ENCODE measurements at regions not wholly inside any gene's neighbourhood (a gene's known extent, or its start where the extent isn't known, plus 50 kb on each side); places are given as distances from the start of the nearest gene placed in this dataset.
"Not testable (repeated sequence)": the region's sequence is repeated elsewhere in the genome, so short reads cannot be mapped to it uniquely, and the experiment has no call there.

DNA sequence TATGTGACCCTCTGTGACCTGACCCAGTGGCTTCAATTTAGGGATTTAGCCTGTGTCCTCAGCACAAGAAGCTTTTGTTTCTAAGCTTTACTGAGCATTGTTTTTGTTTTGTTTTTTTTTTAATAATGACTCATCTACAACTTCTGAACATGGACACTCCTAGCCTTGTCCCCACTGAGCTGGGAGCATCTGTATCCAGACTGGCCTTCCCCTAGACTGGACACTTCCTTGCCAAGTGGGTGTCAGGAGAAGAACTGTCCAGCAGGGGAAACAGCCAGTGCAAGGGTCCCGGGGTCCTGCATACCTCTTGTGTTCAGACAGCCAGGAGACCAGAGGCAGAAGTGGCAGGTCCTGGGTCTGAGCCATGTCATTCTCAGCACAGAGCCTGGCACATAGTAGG lies 108.6 kb downstream of the TMEM130 start:
- DNase-seq (ENCODE audit: extremely low read depth, insufficient read length) = no peak
- H3K36me3 ChIP-seq (ENCODE audit: control insufficient read depth, insufficient read depth, low read length) = no peaks in the 10 kb centered on the region
- TF ChIP-seq CTCF (IDR thresholded peaks at IDR 0.05; ENCODE audit: insufficient read depth, low read length, poor library complexity, severe bottlenecking) = no peak
- H3K27me3 ChIP-seq (replicated peaks; ENCODE audit: control insufficient read depth, insufficient read depth, low read length) = no peaks in the 10 kb centered on the region; the same call in 1 of the 2 replicates
- no peak overlapping the region for H3K4me3 ChIP-seq (replicated peaks; ENCODE audit: low read depth, low read length)

GRCh38 chr7:98762620-98763019 lies 107.2 kb downstream of the TMEM130 start:
- no peaks in the 10 kb centered on the region for H3K36me3 ChIP-seq (ENCODE audit: control insufficient read depth, insufficient read depth, low read length)
- no peak overlapping the region for H3K4me3 ChIP-seq (replicated peaks; ENCODE audit: low read depth, low read length)
- no peak for TF ChIP-seq CTCF (IDR thresholded peaks at IDR 0.05; ENCODE audit: insufficient read depth, low read length, poor library complexity, severe bottlenecking)
- DNase-seq (ENCODE audit: extremely low read depth, insufficient read length) = no peak
- H3K27me3 ChIP-seq (replicated peaks; ENCODE audit: control insufficient read depth, insufficient read depth, low read length) = no peaks in the 10 kb centered on the region; the same call in 1 of the 2 replicates

GRCh38 chr7:98763441-98763840 lies 106.4 kb downstream of the TMEM130 start:
- H3K36me3 ChIP-seq (ENCODE audit: control insufficient read depth, insufficient read depth, low read length) = no peaks in the 10 kb centered on the region
- no peak for DNase-seq (ENCODE audit: extremely low read depth, insufficient read length)
- no peak overlapping the region for H3K4me3 ChIP-seq (replicated peaks; ENCODE audit: low read depth, low read length)
- no peaks in the 10 kb centered on the region; the same call in 1 of the 2 replicates for H3K27me3 ChIP-seq (replicated peaks; ENCODE audit: control insufficient read depth, insufficient read depth, low read length)
- no peak for TF ChIP-seq CTCF (IDR thresholded peaks at IDR 0.05; ENCODE audit: insufficient read depth, low read length, poor library complexity, severe bottlenecking)

DNA sequence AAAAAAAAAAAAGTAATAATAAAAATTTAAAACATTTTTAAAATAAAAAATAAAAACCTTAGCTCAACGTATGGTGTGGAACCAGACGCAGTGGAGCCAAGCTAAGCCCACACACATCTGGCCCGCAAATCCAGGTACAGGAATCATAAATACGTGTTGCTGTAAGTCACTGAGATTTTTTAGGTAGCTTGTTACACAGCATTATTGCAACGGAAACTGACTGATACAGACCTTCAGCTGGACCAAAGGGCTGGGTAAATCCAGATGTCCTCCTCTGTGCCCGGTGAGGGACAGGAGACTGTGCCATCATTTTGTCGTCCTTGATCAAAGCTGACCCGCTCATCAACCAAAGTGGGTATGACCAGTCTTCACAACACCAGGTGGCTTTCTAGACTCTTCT lies 104.9 kb downstream of the TMEM130 start:
- DNase-seq (ENCODE audit: extremely low read depth, insufficient read length) = no peak
- no peaks in the 10 kb centered on the region; the same call in 1 of the 2 replicates for H3K27me3 ChIP-seq (replicated peaks; ENCODE audit: control insufficient read depth, insufficient read depth, low read length)
- no peak for TF ChIP-seq CTCF (IDR thresholded peaks at IDR 0.05; ENCODE audit: insufficient read depth, low read length, poor library complexity, severe bottlenecking)
- H3K36me3 ChIP-seq (ENCODE audit: control insufficient read depth, insufficient read depth, low read length) = no peaks in the 10 kb centered on the region
- H3K4me3 ChIP-seq (replicated peaks; ENCODE audit: low read depth, low read length) = no peak overlapping the region

- H3K27me3 ChIP-seq (replicated peaks; ENCODE audit: control insufficient read depth, insufficient read depth, low read length); H3K36me3 ChIP-seq (ENCODE audit: control insufficient read depth, insufficient read depth, low read length); H3K4me3 ChIP-seq (replicated peaks; ENCODE audit: low read depth, low read length); DNase-seq (ENCODE audit: extremely low read depth, insufficient read length): not testable (repeated sequence)
These were observed 99.7 kb downstream of the TMEM130 start for GRCh38 chr7:98770085-98770484.

DNA sequence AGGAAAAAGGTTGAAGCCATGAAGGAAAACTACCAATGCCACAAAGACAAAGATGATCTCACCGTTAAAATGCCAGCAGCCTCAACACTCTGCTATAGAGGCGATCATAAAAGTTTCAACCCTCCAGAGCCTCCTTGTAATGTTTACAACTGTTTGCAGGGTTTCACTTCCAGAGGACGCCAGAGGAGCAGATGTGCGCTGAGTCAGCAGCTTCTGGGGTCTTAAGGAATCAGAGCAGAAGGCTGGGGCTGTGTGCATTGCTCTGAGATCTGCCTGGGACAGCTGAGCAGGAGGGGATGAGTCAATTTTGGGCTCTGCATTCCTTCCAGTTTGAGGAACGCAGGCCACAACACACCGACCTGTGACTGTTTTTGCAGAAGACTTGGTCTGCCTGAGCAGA lies 98.3 kb downstream of the TMEM130 start:
- Histone ChIP-seq H3K36me3 (ENCODE audit: control insufficient read depth, insufficient read depth, low read length) (no peaks in the 10 kb centered on the region), H3K4me3 (replicated peaks; ENCODE audit: low read depth, low read length) (no peak overlapping the region), H3K27me3 (replicated peaks; ENCODE audit: control insufficient read depth, insufficient read depth, low read length) (no peaks in the 10 kb centered on the region)
- no peak for TF ChIP-seq CTCF (IDR thresholded peaks at IDR 0.05; ENCODE audit: insufficient read depth, low read length, poor library complexity, severe bottlenecking)
- DNase-seq (ENCODE audit: extremely low read depth, insufficient read length) = no peak
